NCI-H2227 (cell line): ENCODE measurements at regions not wholly inside any gene's neighbourhood (a gene's known extent, or its start where the extent isn't known, plus 50 kb on each side); places are given as distances from the start of the nearest gene placed in this dataset.

Source experiments
- DNase-seq: peaks from one replicate; lab custom pipeline; 2025; ENCODE audit not compliant: unreplicated experiment; lab: John Stamatoyannopoulos, UW

GRCh38 chr16:27736431-27736830 lies 186.5 kb downstream of the KATNIP start:
- no peak for DNase-seq

- DNase-seq, result no peak
These were observed 187.6 kb downstream of the KATNIP start for GRCh38 chr16:27737513-27737912.
